Esophagus muscularis mucosa (tissue), 4 donors: ENCODE measurements at regions not wholly inside any gene's neighbourhood (a gene's known extent, or its start where the extent isn't known, plus 50 kb on each side); places are given as distances from the start of the nearest gene placed in this dataset.

Experiments
- DNase-seq: peaks from one replicate; pipeline ENCODE4 v3.0.0-alpha.2; 2017; ENCODE audit errors: extremely low spot score
- H3K27ac ChIP-seq, 4 donors: fragments of 200-600 bp; sonication (generic); replicated peaks in 1 of 4; 1 replicate in 3 of 4; 2 replicates in 1 of 4; pipeline ENCODE4 v1.5.1; 2016 to 2019; ENCODE audit warnings: mild to moderate bottlenecking in 1 of 4
- H3K27me3 ChIP-seq, 4 donors: fragments of 200-600 bp; sonication (generic); one replicate each; pipeline versions ENCODE4 v1.5.1 to v1.6.0; 2016 to 2019
- H3K36me3 ChIP-seq, 4 donors: fragments of 200-600 bp; sonication (generic); one replicate each; pipeline ENCODE4 v1.5.1; 2016 to 2019
- H3K4me1 ChIP-seq, 4 donors: fragments of 200-600 bp; sonication (generic); one replicate each; pipeline ENCODE4 v1.5.1; 2016 to 2019
- H3K4me3 ChIP-seq, 4 donors: fragments of 200-600 bp; sonication (generic); 1 replicate in 2 of 4; 2 replicates in 2 of 4; pipeline ENCODE4 v1.5.1; 2016 to 2019; ENCODE audit warnings: mild to moderate bottlenecking in 4 of 4, moderate library complexity in 1 of 4
- H3K9me3 ChIP-seq, 4 donors: fragments of 200-600 bp; sonication (generic); 1 replicate in 3 of 4; 2 replicates in 1 of 4; pipeline ENCODE4 v1.5.1; 2016 to 2019
- EP300 ChIP-seq: sonication (generic); formaldehyde crosslinking; IDR thresholded peaks from one replicate; pipeline ENCODE4 v1.6.1; 2017; ENCODE audit warnings: antibody characterized with exemption
- POLR2A ChIP-seq: fragments of 450-650 bp; IDR thresholded peaks from one replicate; pipeline ENCODE4 v1.6.1; 2017; ENCODE audit warnings: antibody characterized with exemption, moderate library complexity, mild to moderate bottlenecking, low read depth
- POLR2AphosphoS5 ChIP-seq, 2 donors: sonication (generic); formaldehyde crosslinking; IDR thresholded peaks; one replicate each; pipeline ENCODE4 v1.6.1; 2017; ENCODE audit warnings: antibody characterized with exemption in 2 of 2
- WGBS: methylation state at CpG from one replicate; pipeline ENCODE4 v1.1.5; 2018; 5-methylcytosine and 5-hydroxymethylcytosine counted together
- intact Hi-C: fragments of 100-400 bp; cut with DNase I; formaldehyde crosslinking; loops from one replicate; pipeline ENCODE4 v1.15.1; 2023
- TF ChIP-seq, protein P1 (sequence below), 3 experiments: fragments of 200-600 bp in 2 of 3; fragments of 450-650 bp in 1 of 3; sonication (generic) in 2 of 3; IDR thresholded peaks; one replicate each; pipeline ENCODE4 v1.5.1; 2017 to 2019; ENCODE audit warnings: antibody characterized with exemption in 3 of 3, mild to moderate bottlenecking in 2 of 3, moderate library complexity in 1 of 3

DNA sequence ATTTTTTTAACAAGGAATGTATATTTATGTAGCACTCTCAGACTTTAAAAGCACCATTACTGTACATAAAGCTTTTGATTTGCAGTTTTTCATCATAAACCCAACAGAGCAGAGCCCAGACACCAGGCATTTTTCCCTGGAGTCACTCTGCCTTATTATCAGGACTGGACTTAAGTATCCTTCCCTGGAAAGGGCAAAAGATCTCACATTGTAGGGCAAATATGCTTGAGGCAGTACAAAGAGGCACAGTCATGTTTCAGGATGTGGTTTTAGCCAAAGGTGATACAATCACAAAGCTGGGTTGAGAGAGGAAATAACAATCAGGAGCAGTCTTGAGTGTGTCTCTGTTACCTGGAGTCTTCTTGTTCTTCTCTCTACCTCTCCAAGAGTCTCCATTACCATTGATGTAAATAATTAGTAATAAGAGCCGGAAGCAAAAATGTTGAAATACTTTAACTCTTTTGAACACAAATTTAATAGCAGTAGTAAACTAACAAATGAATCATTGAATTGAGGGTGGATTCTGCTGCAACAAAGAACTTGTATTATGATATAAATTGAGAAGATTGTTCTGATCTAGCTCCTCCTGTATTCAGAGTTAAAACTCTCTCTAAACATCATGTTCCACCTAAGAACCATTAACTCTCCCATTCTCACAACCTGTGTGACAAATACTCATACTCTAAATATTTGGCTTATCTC is 160.5 kb downstream of the LTN1 start:
- no peaks in the 10 kb centered on the region for H3K9me3 ChIP-seq
- no peaks in the 10 kb centered on the region for H3K36me3 ChIP-seq
- no peak overlapping the region for H3K27ac ChIP-seq
- DNase-seq, result no peak
- WGBS, result 66% methylated on average over 1 of the region's 1 CpG
- H3K27me3 ChIP-seq, result no peaks in the 10 kb centered on the region
- TF ChIP-seq POLR2A, result no peak
- TF ChIP-seq EP300, result no peak
- intact Hi-C loops, result no loop called here
- H3K4me3 ChIP-seq, result no peak overlapping the region
- peaks cover 2 to 39% (median 17%) of the 10 kb centered on the region in 4 donors for H3K4me1 ChIP-seq

DNA sequence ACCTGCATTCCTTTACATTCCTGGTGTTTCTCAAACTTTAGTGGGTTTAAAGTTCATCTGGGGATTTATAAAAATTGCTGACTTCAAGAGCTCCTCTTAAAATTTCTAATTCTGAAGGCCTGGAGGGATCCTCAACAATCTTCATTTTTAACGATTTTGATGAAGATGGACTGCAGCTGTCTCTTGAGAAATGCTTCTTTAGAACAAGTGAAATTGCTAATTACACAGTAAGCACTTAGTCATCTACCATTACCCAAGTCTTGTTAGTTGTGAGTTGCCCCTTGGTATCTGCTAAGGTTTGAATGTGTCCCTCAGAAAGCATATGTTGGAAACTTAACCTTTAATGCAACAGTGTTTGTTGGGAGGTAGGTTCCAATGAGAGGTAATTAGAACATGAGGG is 163.7 kb downstream of the LTN1 start:
- no peaks in the 10 kb centered on the region for H3K36me3 ChIP-seq
- 73% methylated on average over 1 of the region's 1 CpG for WGBS
- TF ChIP-seq EP300 (no peak), POLR2A (no peak), POLR2AphosphoS5 (IDR thresholded peaks at IDR 0.05) (no peak)
- TF ChIP-seq, protein P1, sequence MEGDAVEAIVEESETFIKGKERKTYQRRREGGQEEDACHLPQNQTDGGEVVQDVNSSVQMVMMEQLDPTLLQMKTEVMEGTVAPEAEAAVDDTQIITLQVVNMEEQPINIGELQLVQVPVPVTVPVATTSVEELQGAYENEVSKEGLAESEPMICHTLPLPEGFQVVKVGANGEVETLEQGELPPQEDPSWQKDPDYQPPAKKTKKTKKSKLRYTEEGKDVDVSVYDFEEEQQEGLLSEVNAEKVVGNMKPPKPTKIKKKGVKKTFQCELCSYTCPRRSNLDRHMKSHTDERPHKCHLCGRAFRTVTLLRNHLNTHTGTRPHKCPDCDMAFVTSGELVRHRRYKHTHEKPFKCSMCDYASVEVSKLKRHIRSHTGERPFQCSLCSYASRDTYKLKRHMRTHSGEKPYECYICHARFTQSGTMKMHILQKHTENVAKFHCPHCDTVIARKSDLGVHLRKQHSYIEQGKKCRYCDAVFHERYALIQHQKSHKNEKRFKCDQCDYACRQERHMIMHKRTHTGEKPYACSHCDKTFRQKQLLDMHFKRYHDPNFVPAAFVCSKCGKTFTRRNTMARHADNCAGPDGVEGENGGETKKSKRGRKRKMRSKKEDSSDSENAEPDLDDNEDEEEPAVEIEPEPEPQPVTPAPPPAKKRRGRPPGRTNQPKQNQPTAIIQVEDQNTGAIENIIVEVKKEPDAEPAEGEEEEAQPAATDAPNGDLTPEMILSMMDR (IDR thresholded peaks at IDR 0.05), result no peak
- intact Hi-C loops, result no loop called here
- H3K27ac ChIP-seq, result peak overlapping the region in 1 of 4 donors; percentile 84
- no peak for DNase-seq
- no peaks in the 10 kb centered on the region for H3K9me3 ChIP-seq
- peaks cover 14 to 61% (median 44%) of the 10 kb centered on the region in 4 donors for H3K4me1 ChIP-seq
- no peak overlapping the region for H3K4me3 ChIP-seq
- no peaks in the 10 kb centered on the region for H3K27me3 ChIP-seq

DNA sequence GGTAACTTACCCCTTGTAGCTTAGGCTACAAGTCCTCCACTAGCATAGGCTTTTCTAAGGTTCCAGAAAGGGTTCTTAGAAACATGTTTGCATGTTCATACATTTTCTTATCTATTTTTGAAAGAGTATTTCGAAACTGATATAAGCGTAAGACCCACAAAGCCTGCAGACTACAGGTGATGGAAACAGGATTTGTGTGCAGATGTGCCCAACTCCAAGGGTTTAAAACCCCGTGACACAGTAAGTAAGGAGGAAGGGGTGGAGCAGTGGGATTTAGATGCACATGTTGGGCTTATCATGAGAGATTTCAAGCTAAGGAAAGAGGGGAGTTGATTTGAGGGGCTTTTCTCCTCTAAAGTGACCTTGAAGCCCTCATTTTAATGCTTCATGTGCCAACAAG is 164.7 kb downstream of the LTN1 start:
- no peak overlapping the region for H3K4me3 ChIP-seq
- 95% methylated on average over 3 of the region's 3 CpGs for WGBS
- H3K9me3 ChIP-seq, result no peaks in the 10 kb centered on the region
- H3K4me1 ChIP-seq, result peaks cover 22 to 62% (median 52%) of the 10 kb centered on the region in 4 donors
- H3K27me3 ChIP-seq, result no peaks in the 10 kb centered on the region
- intact Hi-C loops, result no loop called here
- no peak for TF ChIP-seq POLR2AphosphoS5 (IDR thresholded peaks at IDR 0.05)
- TF ChIP-seq POLR2A, result no peak
- TF ChIP-seq, protein P1 (IDR thresholded peaks at IDR 0.05), result no peak
- no peak for TF ChIP-seq EP300
- H3K27ac ChIP-seq, result peak overlapping the region in 3 of 4 donors; percentile 77 to 85 (median 84)
- no peak for DNase-seq
- H3K36me3 ChIP-seq, result no peaks in the 10 kb centered on the region

DNA sequence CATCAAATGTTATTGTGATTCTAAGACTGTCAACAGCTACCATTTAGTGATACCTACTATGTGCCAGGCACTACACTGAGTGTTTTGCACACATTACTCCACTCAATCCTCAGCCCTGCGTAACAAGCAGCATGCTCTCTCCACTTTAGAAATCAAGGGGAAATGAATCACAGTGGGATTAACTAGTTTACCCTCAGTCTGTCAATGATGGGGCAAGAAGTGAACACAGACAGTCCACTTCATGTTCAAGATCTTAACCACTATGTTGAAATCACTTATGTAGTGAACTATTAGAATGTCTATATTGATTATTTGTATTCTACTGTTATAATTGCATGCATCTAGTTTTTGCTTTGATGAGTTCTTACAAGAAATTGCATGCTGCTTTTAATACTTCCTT is 165.3 kb downstream of the LTN1 start:
- Histone ChIP-seq H3K27ac (peak overlapping the region; percentile 77 to 85 (median 82)), H3K27me3 (no peaks in the 10 kb centered on the region), H3K4me1 (peaks cover 25 to 67% (median 57%) of the 10 kb centered on the region in 4 donors), H3K36me3 (no peaks in the 10 kb centered on the region), H3K9me3 (no peaks in the 10 kb centered on the region), H3K4me3 (no peak overlapping the region)
- no peak for TF ChIP-seq EP300
- no peak for TF ChIP-seq POLR2A
- TF ChIP-seq POLR2AphosphoS5 (IDR thresholded peaks at IDR 0.05), result no peak
- TF ChIP-seq, protein P1 (IDR thresholded peaks at IDR 0.05), result no peak
- WGBS, result 91% methylated on average over 1 of the region's 1 CpG
- DNase-seq, result no peak
- intact Hi-C loops, result no loop called here

DNA sequence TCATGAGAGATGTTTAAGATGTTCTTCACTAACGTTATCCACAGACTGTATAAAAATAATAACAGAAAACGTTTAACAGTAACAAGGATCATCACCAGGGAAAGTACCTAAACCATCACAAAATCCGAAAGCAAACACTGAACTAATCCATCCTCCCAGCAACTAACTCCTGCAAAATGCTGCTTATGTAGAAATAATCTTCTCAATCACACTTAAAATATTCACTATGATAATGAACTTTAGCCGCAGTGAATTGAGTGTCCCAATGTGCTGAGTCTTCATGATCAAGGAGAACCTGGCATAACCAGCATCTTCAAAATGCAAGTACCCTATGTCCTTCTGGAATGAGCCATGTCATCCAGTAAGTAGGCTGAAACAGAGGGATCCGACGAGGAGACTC is 166.1 kb downstream of the LTN1 start:
- intact Hi-C loops, result no loop called here
- no peak for TF ChIP-seq EP300
- TF ChIP-seq, protein P1 (IDR thresholded peaks at IDR 0.05), result no peak
- TF ChIP-seq POLR2AphosphoS5 (IDR thresholded peaks at IDR 0.05), result no peak
- no peak for TF ChIP-seq POLR2A
- peak overlapping the region; percentile 77 to 85 (median 82) for H3K27ac ChIP-seq

More for the DNA sequence above, 166.1 kb downstream of the LTN1 start:
- no peaks in the 10 kb centered on the region for H3K27me3 ChIP-seq
- no peak overlapping the region for H3K4me3 ChIP-seq
- no peak for DNase-seq
- no peaks in the 10 kb centered on the region for H3K9me3 ChIP-seq
- H3K36me3 ChIP-seq, result no peaks in the 10 kb centered on the region
- WGBS, result 77% methylated on average over 6 of the region's 6 CpGs
- H3K4me1 ChIP-seq, result peaks cover 27 to 69% (median 63%) of the 10 kb centered on the region in 4 donors
